Nephron progenitor cell (in vitro differentiated cells): ENCODE measurements at regions not wholly inside any gene's neighbourhood (a gene's known extent, or its start where the extent isn't known, plus 50 kb on each side); places are given as distances from the start of the nearest gene placed in this dataset.

ENCODE experiments used
- DNase-seq: peaks from one replicate; pipeline ENCODE4 v3.0.0; 2021
- H3K27ac Mint-ChIP-seq: 2 replicates; pipeline ENCODE4 v1.8.0; 2021; ENCODE audit warnings: mild to moderate bottlenecking, moderate library complexity, mixed read lengths
- H3K27me3 Mint-ChIP-seq: 2 replicates; pipeline ENCODE4 v1.8.0; 2021; ENCODE audit warnings: mild to moderate bottlenecking, low read depth, mixed read lengths; ENCODE audit not compliant: poor library complexity
- H3K36me3 Mint-ChIP-seq: 2 replicates; pipeline ENCODE4 v1.8.0; 2021; ENCODE audit warnings: low read depth, mixed read lengths
- H3K4me1 Mint-ChIP-seq: 2 replicates; pipeline ENCODE4 v1.8.0; 2021; ENCODE audit warnings: mixed read lengths
- H3K4me3 Mint-ChIP-seq: 2 replicates; pipeline ENCODE4 v1.8.0; 2021; ENCODE audit warnings: mild to moderate bottlenecking, moderate library complexity, mixed read lengths
- H3K9me3 Mint-ChIP-seq: 2 replicates; pipeline ENCODE4 v1.8.0; 2021; ENCODE audit warnings: mild to moderate bottlenecking, moderate library complexity, mixed read lengths
- CTCF ChIP-seq: fragments of 200-600 bp; sonication (generic); IDR thresholded peaks from 2 replicates; pipeline ENCODE4 v1.5.0; 2021; ENCODE audit warnings: antibody characterized with exemption

- Mint-ChIP-seq H3K27ac (no peak overlapping the region), H3K4me1 (no peaks in the 10 kb centered on the region), H3K27me3 (peaks cover 6% of the 10 kb centered on the region), H3K9me3 (no peaks in the 10 kb centered on the region), H3K36me3 (no peaks in the 10 kb centered on the region), H3K4me3 (no peak overlapping the region)
- no peak for DNase-seq
- TF ChIP-seq CTCF: no peak
Measured at GRCh38 chr18:38879871-38880270, 1314.3 kb upstream of the CELF4 start.

GRCh38 chr18:38872342-38872741, 1306.7 kb upstream of the CELF4 start:
- no peaks in the 10 kb centered on the region for H3K9me3 Mint-ChIP-seq
- no peaks in the 10 kb centered on the region for H3K36me3 Mint-ChIP-seq
- H3K27me3 Mint-ChIP-seq: peaks cover 4% of the 10 kb centered on the region
- no peak for TF ChIP-seq CTCF
- H3K27ac Mint-ChIP-seq: no peak overlapping the region
- H3K4me1 Mint-ChIP-seq: no peaks in the 10 kb centered on the region
- no peak for DNase-seq
- H3K4me3 Mint-ChIP-seq: no peak overlapping the region

GRCh38 chr18:38868757-38869156, 1303.2 kb upstream of the CELF4 start:
- Mint-ChIP-seq H3K36me3 (no peaks in the 10 kb centered on the region), H3K27ac (no peak overlapping the region), H3K4me3 (no peak overlapping the region), H3K9me3 (no peaks in the 10 kb centered on the region), H3K4me1 (no peaks in the 10 kb centered on the region), H3K27me3 (peaks cover 4% of the 10 kb centered on the region)
- DNase-seq: no peak
- no peak for TF ChIP-seq CTCF

- Mint-ChIP-seq H3K27me3 (peaks cover 2% of the 10 kb centered on the region), H3K9me3 (no peaks in the 10 kb centered on the region), H3K4me3 (no peak overlapping the region), H3K36me3 (no peaks in the 10 kb centered on the region), H3K27ac (no peak overlapping the region), H3K4me1 (no peaks in the 10 kb centered on the region)
- no peak for DNase-seq
- no peak for TF ChIP-seq CTCF
Measured at GRCh38 chr18:38867680-38868079, 1302.1 kb upstream of the CELF4 start.

- no peaks in the 10 kb centered on the region for H3K4me1 Mint-ChIP-seq
- DNase-seq: no peak
- no peak overlapping the region for H3K4me3 Mint-ChIP-seq
- no peak overlapping the region for H3K27ac Mint-ChIP-seq
- H3K36me3 Mint-ChIP-seq: no peaks in the 10 kb centered on the region
- peaks cover 13% of the 10 kb centered on the region for H3K9me3 Mint-ChIP-seq
- H3K27me3 Mint-ChIP-seq: no peaks in the 10 kb centered on the region
- TF ChIP-seq CTCF: no peak
Measured at GRCh38 chr18:38851526-38851925, 1285.9 kb upstream of the CELF4 start.

GRCh38 chr18:38847326-38847725, 1281.7 kb upstream of the CELF4 start:
- Mint-ChIP-seq H3K4me3 (no peak overlapping the region), H3K36me3 (no peaks in the 10 kb centered on the region), H3K9me3 (no peaks in the 10 kb centered on the region), H3K27ac (no peak overlapping the region), H3K4me1 (no peaks in the 10 kb centered on the region), H3K27me3 (no peaks in the 10 kb centered on the region)
- DNase-seq: no peak
- TF ChIP-seq CTCF: no peak
